ENCODE measurements at regions not wholly inside any gene's neighbourhood (a gene's known extent, or its start where the extent isn't known, plus 50 kb on each side); places are given as distances from the start of the nearest gene placed in this dataset.

DNA sequence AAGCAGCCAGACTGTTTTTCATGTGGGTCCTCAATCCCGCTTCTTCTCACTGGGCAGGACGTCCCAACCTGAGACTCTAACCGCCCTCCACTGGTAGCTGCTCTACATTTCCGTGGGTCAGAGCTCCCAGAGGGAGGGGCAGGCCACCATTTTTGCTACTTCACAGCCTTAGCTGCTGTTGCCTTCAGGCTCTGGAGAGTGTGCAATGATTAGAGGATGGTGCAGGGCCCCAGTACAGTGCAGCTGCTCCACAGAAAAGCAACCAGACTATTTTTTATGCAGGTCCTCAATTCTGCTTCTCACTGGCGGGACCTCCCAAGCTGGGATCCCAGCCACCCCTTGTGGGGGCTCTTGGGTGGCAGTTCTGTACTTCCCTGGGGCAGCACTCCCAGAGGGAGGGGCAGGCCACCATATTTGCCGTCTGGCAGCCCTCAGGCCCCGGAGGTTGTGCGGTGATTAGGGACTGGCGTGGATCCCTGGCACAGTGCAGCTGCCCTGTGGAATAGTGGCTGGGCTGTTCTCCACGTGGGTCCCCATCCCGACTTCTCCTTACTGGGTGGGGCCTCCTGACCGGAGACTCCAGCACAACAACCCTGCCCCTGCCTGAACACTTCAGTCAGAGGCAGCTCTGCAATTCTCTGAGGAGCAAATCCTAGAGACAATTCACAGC is 647.6 kb upstream of the PKN2 start:
- DNase-seq (ENCODE audit: low read depth) = no peak

DNA sequence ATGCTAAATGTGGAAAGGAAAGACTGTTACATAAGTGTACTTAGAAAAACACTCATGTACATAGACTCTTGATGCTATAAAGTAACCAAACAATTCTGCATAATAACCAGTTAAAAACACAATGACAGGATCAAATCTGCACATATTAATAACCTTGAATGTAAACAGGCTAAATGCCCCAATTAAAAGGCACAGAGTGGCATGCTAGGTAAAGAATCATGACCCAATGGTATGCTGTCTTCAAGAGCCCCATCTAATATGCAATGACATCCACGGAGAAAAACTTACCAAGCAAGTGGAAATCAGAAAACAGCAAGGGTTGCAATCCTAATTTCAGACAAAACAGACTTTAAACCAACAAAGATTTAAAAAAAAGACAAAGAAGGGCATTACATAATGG is 644.8 kb upstream of the PKN2 start:
- H3K4me3 ChIP-seq (ENCODE audit: low read depth, low read length) = no peak overlapping the region
- no peak for DNase-seq (ENCODE audit: low read depth)
- TF ChIP-seq, protein P1, sequence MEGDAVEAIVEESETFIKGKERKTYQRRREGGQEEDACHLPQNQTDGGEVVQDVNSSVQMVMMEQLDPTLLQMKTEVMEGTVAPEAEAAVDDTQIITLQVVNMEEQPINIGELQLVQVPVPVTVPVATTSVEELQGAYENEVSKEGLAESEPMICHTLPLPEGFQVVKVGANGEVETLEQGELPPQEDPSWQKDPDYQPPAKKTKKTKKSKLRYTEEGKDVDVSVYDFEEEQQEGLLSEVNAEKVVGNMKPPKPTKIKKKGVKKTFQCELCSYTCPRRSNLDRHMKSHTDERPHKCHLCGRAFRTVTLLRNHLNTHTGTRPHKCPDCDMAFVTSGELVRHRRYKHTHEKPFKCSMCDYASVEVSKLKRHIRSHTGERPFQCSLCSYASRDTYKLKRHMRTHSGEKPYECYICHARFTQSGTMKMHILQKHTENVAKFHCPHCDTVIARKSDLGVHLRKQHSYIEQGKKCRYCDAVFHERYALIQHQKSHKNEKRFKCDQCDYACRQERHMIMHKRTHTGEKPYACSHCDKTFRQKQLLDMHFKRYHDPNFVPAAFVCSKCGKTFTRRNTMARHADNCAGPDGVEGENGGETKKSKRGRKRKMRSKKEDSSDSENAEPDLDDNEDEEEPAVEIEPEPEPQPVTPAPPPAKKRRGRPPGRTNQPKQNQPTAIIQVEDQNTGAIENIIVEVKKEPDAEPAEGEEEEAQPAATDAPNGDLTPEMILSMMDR (conservative IDR thresholded peaks at IDR 0.05; ENCODE audit: low read depth, low read length) = no peak

More for the DNA sequence above, 647.6 kb upstream of the PKN2 start:
- no peak overlapping the region for H3K4me3 ChIP-seq (ENCODE audit: low read depth, low read length)
- TF ChIP-seq, protein P1 (conservative IDR thresholded peaks at IDR 0.05; ENCODE audit: low read depth, low read length) = no peak

DNA sequence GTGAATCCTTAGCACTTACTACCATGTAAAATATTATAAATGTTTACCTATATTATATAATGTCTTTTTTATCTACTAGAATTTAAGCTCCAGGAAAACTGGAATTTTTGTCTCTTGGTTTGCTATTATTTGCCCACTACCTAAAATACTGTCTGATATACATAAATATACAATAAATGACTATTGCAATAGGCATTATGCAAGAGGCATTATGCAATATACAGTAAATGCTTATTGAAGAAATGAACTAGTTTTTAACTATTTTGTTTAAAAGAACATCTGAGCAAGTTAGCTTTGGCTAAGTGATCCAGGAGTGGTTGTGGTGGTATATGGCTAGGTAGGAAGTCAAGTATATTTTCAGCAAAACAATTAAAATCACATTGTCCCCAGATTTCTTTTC is 640.2 kb upstream of the PKN2 start:
- no peak for DNase-seq (ENCODE audit: low read depth)
- H3K4me3 ChIP-seq (ENCODE audit: low read depth, low read length) = no peak overlapping the region
- TF ChIP-seq, protein P1 (conservative IDR thresholded peaks at IDR 0.05; ENCODE audit: low read depth, low read length) = no peak

DNA sequence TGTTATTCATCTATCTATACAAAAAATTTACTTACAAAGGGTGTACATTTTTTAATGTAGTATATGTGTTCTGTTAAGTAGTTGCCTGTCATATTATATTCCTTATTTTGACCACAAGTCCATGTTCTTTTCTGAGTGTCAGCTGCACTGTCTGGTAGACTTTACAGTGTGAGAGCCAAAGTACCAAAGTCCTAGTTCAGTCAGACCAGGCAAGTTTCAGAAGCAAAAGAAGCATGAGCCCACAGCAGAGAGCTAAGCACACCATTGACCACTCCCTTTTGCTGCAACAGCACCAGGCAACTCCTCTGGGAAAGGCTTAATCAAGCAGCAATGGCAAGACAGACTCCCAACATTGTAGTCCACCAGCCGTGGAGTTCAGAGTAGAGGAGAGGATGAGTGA is 631.9 kb upstream of the PKN2 start:
- DNase-seq (ENCODE audit: low read depth) = no peak
- TF ChIP-seq, protein P1 (conservative IDR thresholded peaks at IDR 0.05; ENCODE audit: low read depth, low read length) = no peak
- H3K4me3 ChIP-seq (ENCODE audit: low read depth, low read length) = no peak overlapping the region

DNA sequence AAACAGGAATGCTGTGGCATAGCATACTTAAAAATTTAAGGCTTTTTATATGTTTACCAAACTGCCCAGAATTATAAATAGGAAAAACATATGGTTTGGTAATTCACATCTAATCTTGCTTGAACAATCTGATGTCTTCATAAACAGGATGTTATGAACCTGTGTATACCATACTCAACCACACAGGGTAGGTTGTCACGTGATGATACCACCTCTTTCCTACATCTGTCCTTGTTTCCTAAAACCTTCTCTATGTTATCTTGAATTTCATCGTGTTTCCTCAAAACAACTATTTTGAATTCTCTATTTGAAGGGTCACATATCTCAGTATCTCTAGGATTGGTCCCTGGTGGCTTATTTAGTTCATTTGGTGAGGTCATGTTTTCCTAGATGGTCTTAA is 631.0 kb upstream of the PKN2 start:
- TF ChIP-seq, protein P1 (conservative IDR thresholded peaks at IDR 0.05; ENCODE audit: low read depth, low read length) = no peak
- DNase-seq (ENCODE audit: low read depth) = no peak

DNA sequence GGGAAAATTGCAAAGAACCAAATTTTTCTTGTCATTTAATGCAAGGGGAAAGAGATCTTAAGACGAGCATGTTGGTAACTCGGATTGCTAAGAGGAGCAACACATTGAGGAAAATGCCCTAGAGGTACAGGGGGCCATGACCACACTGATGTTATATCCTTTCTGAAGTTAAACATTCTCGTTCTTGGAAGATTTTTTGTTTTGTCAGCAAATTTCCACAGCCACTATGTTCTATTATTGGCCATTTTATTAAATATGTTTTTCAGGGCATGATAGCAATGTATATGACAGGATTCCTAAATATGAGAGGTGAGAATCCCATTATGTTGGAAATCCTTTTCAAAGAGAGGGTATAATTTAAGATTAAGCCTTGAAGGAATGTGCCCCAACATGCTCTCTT is 627.2 kb upstream of the PKN2 start:
- no peak overlapping the region for H3K4me3 ChIP-seq (ENCODE audit: low read depth, low read length)
- TF ChIP-seq, protein P1 (conservative IDR thresholded peaks at IDR 0.05; ENCODE audit: low read depth, low read length) = no peak
- DNase-seq (ENCODE audit: low read depth) = no peak

More for the DNA sequence above, 631.0 kb upstream of the PKN2 start:
- no peak overlapping the region for H3K4me3 ChIP-seq (ENCODE audit: low read depth, low read length)

DNA sequence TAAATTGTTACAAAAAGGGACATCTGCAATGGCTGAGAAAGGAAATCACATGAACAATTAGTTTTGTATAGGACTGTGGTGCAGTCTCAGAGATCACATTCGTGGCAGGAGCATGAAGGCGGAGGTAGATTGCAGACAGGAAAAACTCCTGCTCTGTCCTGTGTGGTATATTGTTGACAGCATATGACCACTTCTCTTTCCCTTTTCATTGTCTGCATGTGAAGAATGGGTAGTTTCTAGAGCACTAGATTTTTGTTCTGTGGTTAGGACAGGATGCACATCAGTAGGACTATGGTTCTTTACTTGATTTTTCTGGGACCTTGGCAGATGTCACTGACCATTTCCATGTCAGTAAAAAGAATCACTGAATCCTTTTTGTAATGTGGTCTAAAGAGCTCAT is 625.9 kb upstream of the PKN2 start:
- TF ChIP-seq, protein P1 (conservative IDR thresholded peaks at IDR 0.05; ENCODE audit: low read depth, low read length) = no peak
- DNase-seq (ENCODE audit: low read depth) = no peak
- H3K4me3 ChIP-seq (ENCODE audit: low read depth, low read length) = no peak overlapping the region
